IMR-90 (cell line): ENCODE measurements at regions not wholly inside any gene's neighbourhood (a gene's known extent, or its start where the extent isn't known, plus 50 kb on each side); places are given as distances from the start of the nearest gene placed in this dataset.

Experiments used
- ATAC-seq: fragments of 200-7000 bp; cut with Tn5 transposase; 2 replicates; pipeline ENCODE4 v1.9.1; 2020; ENCODE audit warnings: low read depth, mild to moderate bottlenecking, moderate library complexity
- BruUV-seq: library from RNA; stranded (reverse); fragments of 400-500 nt; replicated peaks from 2 replicates; lab custom pipeline; 2021; lab: Mats Ljungman, UMichigan
- CTCF ChIA-PET: fragments of 300-600 bp; formaldehyde crosslinking; extraction: SDS; loops from one replicate; lab custom pipeline; 2021; ENCODE audit warnings: antibody characterized with exemption; lab: Yijun Ruan, JAX
- POLR2A ChIA-PET: fragments of 300-600 bp; sonication (Branson Sonifier 250); formaldehyde crosslinking; loops from one replicate; lab custom pipeline; 2022; ENCODE audit warnings: antibody characterized with exemption; ENCODE audit not compliant: unreplicated experiment; lab: Charles Lee
- DNase-seq: peaks from one replicate; pipeline ENCODE4 v3.0.0; 2013
- H2AFZ ChIP-seq: replicated peaks from 2 replicates; pipeline ENCODE3; 2013; ENCODE audit warnings: low read length, mild to moderate bottlenecking; ENCODE audit not compliant: poor library complexity
- H2AK5ac ChIP-seq: 2 replicates; pipeline ENCODE4 v1.6.1; 2013; ENCODE audit warnings: low read depth, low read length, inconsistent platforms
- H2AK9ac ChIP-seq: replicated peaks from 2 replicates; pipeline ENCODE3; 2013; ENCODE audit warnings: mild to moderate bottlenecking, low read depth, low read length, moderate library complexity; ENCODE audit not compliant: poor library complexity
- H2BK120ac ChIP-seq: 2 replicates; pipeline ENCODE4 v1.6.1; 2013; ENCODE audit warnings: low read depth, low read length, inconsistent platforms
- H2BK15ac ChIP-seq: 3 replicates; pipeline ENCODE4 v1.6.1; 2013; ENCODE audit warnings: low read depth, low read length, inconsistent platforms
- H2BK20ac ChIP-seq: 2 replicates; pipeline ENCODE4 v1.6.1; 2013; ENCODE audit warnings: low read depth, mild to moderate bottlenecking, inconsistent platforms, low read length, moderate library complexity
- H2BK5ac ChIP-seq: 2 replicates; pipeline ENCODE4 v1.6.1; 2013; ENCODE audit warnings: mild to moderate bottlenecking, low read depth, low read length, inconsistent platforms; ENCODE audit not compliant: poor library complexity, severe bottlenecking
- H3K14ac ChIP-seq: replicated peaks from 2 replicates; pipeline ENCODE4 v1.6.1; 2013; ENCODE audit warnings: low read depth, low read length, inconsistent platforms
- H3K18ac ChIP-seq: 2 replicates; pipeline ENCODE4 v1.6.1; 2013; ENCODE audit warnings: low read depth, low read length, control low read depth
- H3K23ac ChIP-seq: 2 replicates; pipeline ENCODE4 v1.6.1; 2013; ENCODE audit warnings: low read depth, low read length, inconsistent platforms
- H3K27ac ChIP-seq: 2 replicates; pipeline ENCODE4 v1.5.1; 2013; ENCODE audit warnings: mild to moderate bottlenecking, control low read depth, low read length; ENCODE audit not compliant: insufficient read depth
- H3K27me3 ChIP-seq: 2 replicates; pipeline ENCODE4 v1.6.1; 2013; ENCODE audit warnings: low read length; ENCODE audit not compliant: control insufficient read depth, insufficient read depth
- H3K36me3 ChIP-seq: 2 replicates; pipeline ENCODE4 v1.6.1; 2013; ENCODE audit warnings: low read length, mixed read lengths; ENCODE audit not compliant: control insufficient read depth, insufficient read depth
- H3K4ac ChIP-seq: 2 replicates; pipeline ENCODE4 v1.6.1; 2013; ENCODE audit warnings: low read depth, low read length, inconsistent platforms
- H3K4me1 ChIP-seq: 2 replicates; pipeline ENCODE4 v1.6.1; 2013; ENCODE audit warnings: low read length, mixed read lengths; ENCODE audit not compliant: control insufficient read depth, insufficient read depth
- H3K4me2 ChIP-seq: 2 replicates; pipeline ENCODE4 v1.6.1; 2013; ENCODE audit warnings: low read depth, mild to moderate bottlenecking, control low read depth, low read length, moderate library complexity
- H3K4me3 ChIP-seq: 2 replicates; pipeline ENCODE4 v1.5.1; 2013; ENCODE audit warnings: low read depth, mild to moderate bottlenecking, control low read depth, low read length, moderate library complexity; ENCODE audit not compliant: insufficient read depth
- H3K56ac ChIP-seq: 2 replicates; pipeline ENCODE4 v1.6.1; 2013; ENCODE audit warnings: low read length, inconsistent platforms; ENCODE audit not compliant: insufficient read depth; ENCODE audit errors: extremely low read depth
- H3K79me1 ChIP-seq, 2 experiments: 2 replicates each; pipeline ENCODE4 v1.6.1; 2013; ENCODE audit warnings: low read length in 2 of 2, inconsistent platforms in 1 of 2, low read depth in 1 of 2
- H3K9ac ChIP-seq: 2 replicates; pipeline ENCODE4 v1.6.1; 2013; ENCODE audit warnings: low read depth, low read length, control low read depth
- H3K9me1 ChIP-seq: 2 replicates; pipeline ENCODE4 v1.6.1; 2013; ENCODE audit warnings: low read length, inconsistent platforms; ENCODE audit not compliant: insufficient read depth
- H3K9me3 ChIP-seq: 2 replicates; pipeline ENCODE4 v1.6.1; 2013; ENCODE audit warnings: low read length; ENCODE audit not compliant: control insufficient read depth, insufficient read depth
- H4K20me1 ChIP-seq: 2 replicates; pipeline ENCODE4 v1.6.1; 2013; ENCODE audit warnings: low read length, inconsistent platforms; ENCODE audit not compliant: insufficient read depth
- H4K5ac ChIP-seq: 2 replicates; pipeline ENCODE4 v1.6.1; 2013; ENCODE audit warnings: mild to moderate bottlenecking, low read depth, low read length, control low read depth
- H4K8ac ChIP-seq, 2 experiments: 2 replicates each; pipeline ENCODE4 v1.6.1; 2013; ENCODE audit warnings: low read depth in 2 of 2, low read length in 2 of 2, control low read depth in 1 of 2, inconsistent platforms in 1 of 2
- H4K91ac ChIP-seq: 2 replicates; pipeline ENCODE4 v1.6.1; 2013; ENCODE audit warnings: low read depth, low read length, inconsistent platforms; ENCODE audit not compliant: insufficient read depth
- CEBPB ChIP-seq: IDR thresholded peaks from 2 replicates; pipeline ENCODE4 v1.6.1; 2012; ENCODE audit warnings: low read depth, low read length, improper control_type of control experiment
- NFE2L2 ChIP-seq: fragments of 150-350 bp; IDR thresholded peaks from 2 replicates; pipeline ENCODE4 v1.6.1; 2016; ENCODE audit warnings: low read depth, mild to moderate bottlenecking, low read length
- WGBS, 2 experiments: methylation state at CpG; one replicate each; pipeline versions ENCODE4 v1.1.5 to v1.1.7; 2013; ENCODE audit warnings: missing lambda C conversion rate in 2 of 2; ENCODE audit not compliant: insufficient read length in 1 of 2; ENCODE audit errors: extremely low coverage in 2 of 2; 5-methylcytosine and 5-hydroxymethylcytosine counted together
- dilution Hi-C: fragments of 300-500 bp; cut with HindIII; formaldehyde crosslinking; loops from one replicate; pipeline ENCODE4 v1.14.3; 2018; ENCODE audit warnings: low sequenced_read_pairs; ENCODE audit not compliant: unreplicated experiment
- in situ Hi-C: fragments of 300-500 bp; cut with MboI; formaldehyde crosslinking; loops from 3 replicates; pipeline ENCODE4 v1.14.3; 2019; ENCODE audit warnings: low sequenced_read_pairs, inconsistent platforms, mixed read lengths
- intact Hi-C: fragments of 100-400 bp; cut with micrococcal nuclease; formaldehyde crosslinking; loops from 2 replicates; pipeline ENCODE4 v1.10.0; 2022

GRCh38 chr2:196242131-196242620 is 70.8 kb upstream of the STK17B start:
- Histone ChIP-seq H3K56ac (no peak overlapping the region), H3K14ac (no peak overlapping the region; the same call in 1 of the 2 replicates), H4K91ac (no peak overlapping the region), H3K4ac (0 out of 2 replicates have a peak overlapping the region, but pooled peaks have one; percentile 42), H3K18ac (peak overlapping the region; percentile 9; the same call in 1 of the 2 replicates), H2AK5ac (peak overlapping the region; percentile 23; the same call in 1 of the 2 replicates), H3K4me2 (no peak overlapping the region), H2AK9ac (no peak overlapping the region), H2AFZ (no peak overlapping the region), H2BK5ac (peak overlapping the region; percentile 4), H3K9ac (no peak overlapping the region), H4K5ac (no peak overlapping the region), H3K9me1 (peaks cover 18% of the 10 kb centered on the region), H3K36me3 (no peaks in the 10 kb centered on the region), H3K9me3 (no peaks in the 10 kb centered on the region), H2BK20ac (peak overlapping the region; percentile 66; the same call in 1 of the 2 replicates), H2BK120ac (peak overlapping the region; percentile 34; the same call in 1 of the 2 replicates), H3K79me1 (peaks cover 0 to 4% of the 10 kb centered on the region in 2 experiments; a peak in 1 of 4 replicates), H3K4me3 (no peak overlapping the region), H4K20me1 (no peaks in the 10 kb centered on the region), H3K4me1 (peaks cover 10% of the 10 kb centered on the region; the same call in 1 of the 2 replicates), H3K27ac (no peak overlapping the region), H2BK15ac (peak overlapping the region; percentile 28; the same call in 2 of the 3 replicates), H4K8ac (no peak overlapping the region), H3K27me3 (no peaks in the 10 kb centered on the region), H3K23ac (no peak overlapping the region)
- POLR2A ChIA-PET: no interaction called here
- 93% methylated on average over 4 of the region's 7 CpGs; no CpG with 5 or more reads in 1 of the 2 experiments for WGBS, 2 experiments
- dilution Hi-C loops (no loop called here), intact Hi-C loops (no loop called here), in situ Hi-C loops (no loop called here)
- ATAC-seq (no peak), DNase-seq (peak; percentile 71)
- CTCF ChIA-PET: no interaction called here
- no TSS peak for BruUV-seq
- TF ChIP-seq NFE2L2: no peak
- peak; percentile 46; the same call in 1 of the 2 replicates for TF ChIP-seq CEBPB
